ENCODE measurements at regions not wholly inside any gene's neighbourhood (a gene's known extent, or its start where the extent isn't known, plus 50 kb on each side); places are given as distances from the start of the nearest gene placed in this dataset.

DNA sequence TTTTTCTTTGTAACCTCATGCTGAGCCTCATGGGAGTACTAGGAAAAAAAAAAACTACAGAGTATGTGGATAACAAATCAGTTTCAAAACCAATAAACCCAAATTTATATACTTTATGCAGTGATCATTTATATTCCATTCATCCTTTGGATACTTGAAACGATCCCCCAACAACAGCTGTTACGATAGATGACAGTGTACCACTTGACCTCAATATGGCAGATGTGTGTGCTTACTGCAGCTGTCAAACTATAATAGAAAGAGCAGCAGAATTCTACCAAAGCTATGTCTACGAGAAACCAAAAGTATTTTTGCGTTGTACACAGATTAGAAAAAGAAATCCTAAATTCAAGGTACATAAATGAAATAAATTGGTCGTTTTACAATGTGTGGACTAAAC is 337.8 kb downstream of the PDGFC start:
- Histone ChIP-seq H3K27ac (ENCODE audit: low read depth, low read length) (no peak overlapping the region), H3K4me2 (ENCODE audit: low read length) (no peak overlapping the region), H4K20me1 (ENCODE audit: insufficient read depth) (no peaks in the 10 kb centered on the region), H3K27me3 (ENCODE audit: insufficient read depth, low read length) (no peaks in the 10 kb centered on the region), H3K9me2 (ENCODE audit: insufficient read depth) (no peaks in the 10 kb centered on the region), H3K79me2 (ENCODE audit: insufficient read depth, low read length) (no peaks in the 10 kb centered on the region), H2AFZ (ENCODE audit: low read depth, low read length, poor library complexity, severe bottlenecking) (no peak overlapping the region), H3K4me3 (replicated peaks in 1 of 2; ENCODE audit: low read depth in 1 of 2, low read length in 2 of 2) (no peak overlapping the region), H3K9ac (ENCODE audit: low read length) (no peak overlapping the region), H3K36me3 (ENCODE audit: control insufficient read depth in 1 of 2, insufficient read depth in 2 of 2, low read length in 2 of 2) (no peaks in the 10 kb centered on the region), H3K9me3 (ENCODE audit: control insufficient read depth in 1 of 2, insufficient read depth in 1 of 2, low read depth in 1 of 2, low read length in 2 of 2) (no peaks in the 10 kb centered on the region), H3K4me1 (ENCODE audit: control insufficient read depth in 1 of 2, insufficient read depth in 2 of 2, low read length in 2 of 2) (no peaks in the 10 kb centered on the region)
- ATAC-seq, result no peak
- BruUV-seq (replicated peaks), result no TSS peak
- intact Hi-C loops (cut with micrococcal nuclease), result no loop called here
- RAD21 ChIA-PET (ENCODE audit: low non-redundant PET in 1 of 2, low total read pairs in 2 of 2, uncharacterized antibody in 2 of 2, unreplicated experiment in 2 of 2), result no interaction called here
- TF ChIP-seq EGR1 (IDR thresholded peaks at IDR 0.05; ENCODE audit: low read depth) (no peak), SP1 (IDR thresholded peaks at IDR 0.05; ENCODE audit: low read depth) (no peak), SRF (IDR thresholded peaks at IDR 0.05; ENCODE audit: low read depth) (no peak), CBX3 (IDR thresholded peaks at IDR 0.05; ENCODE audit: low read depth) (no peak), ZFX (IDR thresholded peaks at IDR 0.05) (no peak), ZNF274 (IDR thresholded peaks at IDR 0.05; ENCODE audit: low read depth, low read length) (no peak)
- TF ChIP-seq, protein P1, sequence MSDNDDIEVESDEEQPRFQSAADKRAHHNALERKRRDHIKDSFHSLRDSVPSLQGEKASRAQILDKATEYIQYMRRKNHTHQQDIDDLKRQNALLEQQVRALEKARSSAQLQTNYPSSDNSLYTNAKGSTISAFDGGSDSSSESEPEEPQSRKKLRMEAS (IDR thresholded peaks at IDR 0.05), result no peak
- TF ChIP-seq, protein P2, sequence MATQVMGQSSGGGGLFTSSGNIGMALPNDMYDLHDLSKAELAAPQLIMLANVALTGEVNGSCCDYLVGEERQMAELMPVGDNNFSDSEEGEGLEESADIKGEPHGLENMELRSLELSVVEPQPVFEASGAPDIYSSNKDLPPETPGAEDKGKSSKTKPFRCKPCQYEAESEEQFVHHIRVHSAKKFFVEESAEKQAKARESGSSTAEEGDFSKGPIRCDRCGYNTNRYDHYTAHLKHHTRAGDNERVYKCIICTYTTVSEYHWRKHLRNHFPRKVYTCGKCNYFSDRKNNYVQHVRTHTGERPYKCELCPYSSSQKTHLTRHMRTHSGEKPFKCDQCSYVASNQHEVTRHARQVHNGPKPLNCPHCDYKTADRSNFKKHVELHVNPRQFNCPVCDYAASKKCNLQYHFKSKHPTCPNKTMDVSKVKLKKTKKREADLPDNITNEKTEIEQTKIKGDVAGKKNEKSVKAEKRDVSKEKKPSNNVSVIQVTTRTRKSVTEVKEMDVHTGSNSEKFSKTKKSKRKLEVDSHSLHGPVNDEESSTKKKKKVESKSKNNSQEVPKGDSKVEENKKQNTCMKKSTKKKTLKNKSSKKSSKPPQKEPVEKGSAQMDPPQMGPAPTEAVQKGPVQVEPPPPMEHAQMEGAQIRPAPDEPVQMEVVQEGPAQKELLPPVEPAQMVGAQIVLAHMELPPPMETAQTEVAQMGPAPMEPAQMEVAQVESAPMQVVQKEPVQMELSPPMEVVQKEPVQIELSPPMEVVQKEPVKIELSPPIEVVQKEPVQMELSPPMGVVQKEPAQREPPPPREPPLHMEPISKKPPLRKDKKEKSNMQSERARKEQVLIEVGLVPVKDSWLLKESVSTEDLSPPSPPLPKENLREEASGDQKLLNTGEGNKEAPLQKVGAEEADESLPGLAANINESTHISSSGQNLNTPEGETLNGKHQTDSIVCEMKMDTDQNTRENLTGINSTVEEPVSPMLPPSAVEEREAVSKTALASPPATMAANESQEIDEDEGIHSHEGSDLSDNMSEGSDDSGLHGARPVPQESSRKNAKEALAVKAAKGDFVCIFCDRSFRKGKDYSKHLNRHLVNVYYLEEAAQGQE (IDR thresholded peaks at IDR 0.05; ENCODE audit: low read depth), result no peak
- no peak for DNase-seq (ENCODE audit: low read depth, low spot score)
- POLR2A ChIA-PET, result no interaction called here
- CTCF ChIA-PET, result no interaction called here

DNA sequence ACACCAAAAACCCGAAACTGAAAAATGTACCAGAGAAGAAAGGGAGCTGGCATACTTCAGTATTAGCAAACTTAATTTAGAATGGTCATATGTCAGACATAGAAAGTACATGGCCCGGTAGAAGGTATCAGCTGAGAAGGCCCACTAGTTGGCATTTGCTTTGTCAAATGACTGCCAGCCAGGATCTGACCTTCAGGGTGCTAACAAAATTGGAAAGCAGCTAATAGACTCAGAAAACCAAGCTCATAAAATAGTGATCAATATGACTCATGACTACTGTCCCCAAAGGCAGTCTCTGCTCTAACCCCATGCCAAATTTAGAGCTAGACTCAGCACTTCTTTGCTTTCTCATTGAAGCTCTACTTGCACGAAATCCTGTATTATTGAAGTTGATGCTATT is 342.7 kb downstream of the PDGFC start:
- Histone ChIP-seq H3K9me2 (ENCODE audit: insufficient read depth) (no peaks in the 10 kb centered on the region), H3K4me1 (ENCODE audit: control insufficient read depth in 1 of 2, insufficient read depth in 2 of 2, low read length in 2 of 2) (no peaks in the 10 kb centered on the region), H3K9ac (ENCODE audit: low read length) (no peak overlapping the region), H3K4me2 (ENCODE audit: low read length) (no peak overlapping the region), H3K4me3 (replicated peaks in 1 of 2; ENCODE audit: low read depth in 1 of 2, low read length in 2 of 2) (no peak overlapping the region), H3K79me2 (ENCODE audit: insufficient read depth, low read length) (no peaks in the 10 kb centered on the region), H3K9me3 (ENCODE audit: control insufficient read depth in 1 of 2, insufficient read depth in 1 of 2, low read depth in 1 of 2, low read length in 2 of 2) (no peaks in the 10 kb centered on the region), H3K27ac (ENCODE audit: low read depth, low read length) (no peak overlapping the region), H4K20me1 (ENCODE audit: insufficient read depth) (no peaks in the 10 kb centered on the region), H2AFZ (ENCODE audit: low read depth, low read length, poor library complexity, severe bottlenecking) (no peak overlapping the region), H3K36me3 (ENCODE audit: control insufficient read depth in 1 of 2, insufficient read depth in 2 of 2, low read length in 2 of 2) (no peaks in the 10 kb centered on the region), H3K27me3 (ENCODE audit: insufficient read depth, low read length) (no peaks in the 10 kb centered on the region)
- DNase-seq (ENCODE audit: low read depth, low spot score) (no peak), ATAC-seq (no peak)
- BruUV-seq (replicated peaks), result no TSS peak
- intact Hi-C loops (cut with micrococcal nuclease), result no loop called here
- CTCF ChIA-PET, result no interaction called here
- no peak for TF ChIP-seq JUND (IDR thresholded peaks at IDR 0.05)
- TF ChIP-seq, protein P1 (IDR thresholded peaks at IDR 0.05), result no peak
- TF ChIP-seq POLR2A (IDR thresholded peaks at IDR 0.05; ENCODE audit: borderline replicate concordance, extremely low read depth, insufficient read depth, insufficient read length), result no peak
- TF ChIP-seq FOSL1 (IDR thresholded peaks at IDR 0.05; ENCODE audit: low read depth), result no peak
- no peak for TF ChIP-seq ZNF274 (IDR thresholded peaks at IDR 0.05; ENCODE audit: low read depth, low read length)
- TF ChIP-seq SRF (IDR thresholded peaks at IDR 0.05; ENCODE audit: low read depth), result no peak
- RAD21 ChIA-PET (ENCODE audit: low non-redundant PET in 1 of 2, low total read pairs in 2 of 2, uncharacterized antibody in 2 of 2, unreplicated experiment in 2 of 2), result no interaction called here
- POLR2A ChIA-PET, result no interaction called here

Measured in HCT116 (cell line).